Fibroblast of the aortic adventitia (primary cell): ENCODE measurements at regions not wholly inside any gene's neighbourhood (a gene's known extent, or its start where the extent isn't known, plus 50 kb on each side); places are given as distances from the start of the nearest gene placed in this dataset.
"Not testable (repeated sequence)": the region's sequence is repeated elsewhere in the genome, so short reads cannot be mapped to it uniquely, and the experiment has no call there.

Experiments
- DNase-seq: peaks from one replicate; pipeline ENCODE4 v3.0.0-alpha.2; 2010; ENCODE audit warnings: low read depth
- H3K4me3 ChIP-seq: 2 replicates; pipeline ENCODE4 v1.5.1; 2011; ENCODE audit warnings: low read depth, mild to moderate bottlenecking, control low read depth, low read length, moderate library complexity
- CTCF ChIP-seq: IDR thresholded peaks from 2 replicates; pipeline ENCODE4 v1.5.1; 2011; ENCODE audit warnings: mild to moderate bottlenecking, low read length, control low read depth, inconsistent platforms; ENCODE audit not compliant: insufficient read depth

GRCh38 chr12:84128117-84128991 is 784.2 kb downstream of the SLC6A15 start:
- no peak for DNase-seq
- TF ChIP-seq CTCF: no peak
- H3K4me3 ChIP-seq: no peak overlapping the region

- TF ChIP-seq CTCF: no peak
- DNase-seq: no peak
- no peak overlapping the region for H3K4me3 ChIP-seq
Observed at GRCh38 chr12:84124211-84124610, 788.4 kb downstream of the SLC6A15 start.

- no peak for DNase-seq
- TF ChIP-seq CTCF: no peak
- H3K4me3 ChIP-seq: no peak overlapping the region
Observed at GRCh38 chr12:84117190-84117589, 795.4 kb downstream of the SLC6A15 start.

DNA sequence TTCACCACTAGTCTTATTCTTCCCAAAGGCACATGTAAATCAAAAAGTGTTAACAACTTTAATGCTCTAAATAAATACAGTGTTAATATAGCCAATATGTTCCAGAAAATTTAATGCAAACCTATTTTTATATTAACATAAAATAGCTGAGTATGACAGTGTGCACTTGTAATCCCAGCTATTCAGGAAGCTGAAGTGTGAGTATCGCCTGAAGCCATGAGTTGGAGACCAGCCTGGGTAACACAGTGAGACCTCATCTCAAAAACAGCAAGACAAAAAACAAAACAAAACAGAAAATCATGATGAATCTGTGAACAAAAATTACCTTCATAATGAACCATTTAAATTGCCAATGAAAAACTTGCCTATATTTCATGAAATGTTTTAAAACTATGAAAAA is 798.9 kb downstream of the SLC6A15 start:
- no peak for TF ChIP-seq CTCF
- DNase-seq: no peak
- H3K4me3 ChIP-seq: no peak overlapping the region

DNA sequence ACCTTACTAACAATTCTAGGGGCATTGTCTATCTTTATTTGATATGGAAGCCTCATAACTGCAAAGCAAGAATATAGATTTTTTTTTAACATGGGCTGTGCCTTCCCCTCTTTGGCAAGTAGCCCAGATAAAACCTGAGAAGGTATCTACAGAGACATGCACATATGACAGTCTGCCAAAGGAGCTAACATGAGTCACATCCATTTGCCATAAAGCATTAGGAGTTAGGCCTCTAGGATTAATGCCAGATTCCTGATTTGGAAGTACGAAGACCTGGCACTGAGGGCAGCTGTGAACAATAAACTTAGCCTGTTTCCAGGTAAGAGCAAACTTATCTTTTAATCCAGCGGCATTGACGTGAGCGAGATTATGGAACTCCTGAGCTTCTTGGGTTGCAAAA is 808.7 kb downstream of the SLC6A15 start:
- not testable (repeated sequence) for DNase-seq, H3K4me3 ChIP-seq

- DNase-seq, H3K4me3 ChIP-seq: not testable (repeated sequence)
Observed at GRCh38 chr12:84101963-84102362, 810.6 kb downstream of the SLC6A15 start.

DNA sequence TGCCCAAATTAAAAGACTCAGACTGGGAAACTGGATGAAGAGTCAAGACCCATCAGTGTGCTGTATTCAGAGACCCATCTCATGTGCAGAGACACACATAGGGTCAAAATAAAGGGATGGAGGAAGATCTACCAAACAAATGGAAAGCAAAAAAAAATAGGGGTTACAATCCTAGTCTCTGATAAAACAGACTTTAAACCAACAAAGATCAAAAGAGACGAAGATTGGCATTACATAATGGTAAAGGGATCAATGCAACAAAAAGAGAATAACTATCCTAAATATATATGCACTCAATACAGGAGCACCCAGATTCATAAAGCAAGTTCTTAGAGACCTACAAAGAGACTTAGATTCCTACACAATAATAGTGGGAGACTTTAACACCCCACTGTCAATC is 813.0 kb downstream of the SLC6A15 start:
- not testable (repeated sequence) for DNase-seq, H3K4me3 ChIP-seq

GRCh38 chr12:84091651-84092050 is 820.9 kb downstream of the SLC6A15 start:
- DNase-seq: no peak
- H3K4me3 ChIP-seq: no peak overlapping the region
- no peak for TF ChIP-seq CTCF
